Transverse colon (tissue), 3 donors: ENCODE measurements at regions not wholly inside any gene's neighbourhood (a gene's known extent, or its start where the extent isn't known, plus 50 kb on each side); places are given as distances from the start of the nearest gene placed in this dataset.

ENCODE experiments used
- CTCF ChIP-seq, 5 experiments: fragments of 200-600 bp in 3 of 5; fragments of 450-650 bp in 2 of 5; sonication (generic) in 3 of 5; IDR thresholded peaks; 1 replicate in 2 of 5; 2 replicates in 3 of 5; pipeline ENCODE4 v1.5.1; 2016 to 2017; ENCODE audit warnings: antibody characterized with exemption in 5 of 5, inconsistent platforms in 3 of 5, mild to moderate bottlenecking in 2 of 5, moderate library complexity in 1 of 5
- POLR2A ChIP-seq: fragments of 450-650 bp; IDR thresholded peaks from one replicate; pipeline ENCODE4 v1.6.1; 2016; ENCODE audit warnings: antibody characterized with exemption, mild to moderate bottlenecking, moderate library complexity

DNA sequence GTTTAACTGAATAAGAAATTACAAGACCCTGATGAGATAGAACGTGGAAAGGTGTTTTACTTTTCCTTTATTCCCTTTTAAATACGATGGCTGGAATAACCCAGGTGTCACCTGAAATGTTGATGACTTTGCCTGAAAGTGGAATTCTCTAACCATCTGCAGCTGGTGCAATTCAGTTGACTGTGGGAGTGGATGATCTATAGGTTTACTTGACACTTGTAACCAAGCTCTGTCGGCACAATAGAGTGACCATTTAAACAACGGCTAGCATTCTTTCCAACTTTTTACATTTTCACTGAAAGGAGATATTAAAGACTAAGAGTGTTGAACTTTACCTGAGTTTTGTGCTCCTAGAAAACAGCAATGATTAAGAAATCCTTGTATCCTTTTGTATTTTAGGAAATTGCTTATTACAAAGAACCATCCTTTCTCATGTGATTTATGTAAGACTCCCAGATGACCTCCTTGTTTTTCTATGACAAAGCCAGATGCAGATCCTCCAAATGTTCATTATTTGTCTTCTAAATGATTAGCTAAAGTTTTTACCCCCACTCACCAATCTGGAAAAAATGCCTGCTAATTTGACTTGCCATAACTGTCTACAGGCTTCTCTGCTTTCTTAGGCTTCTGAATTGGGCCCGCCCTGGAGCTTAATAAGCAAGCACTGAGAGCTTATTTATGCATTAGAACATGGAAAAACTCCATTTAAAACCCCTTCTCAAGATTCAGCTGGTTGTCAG lies 129.5 kb upstream of the LRRC7 start:
- no peak for TF ChIP-seq POLR2A
- no peak for TF ChIP-seq CTCF (IDR thresholded peaks at IDR 0.05)
